GM18505 (cell line): ENCODE measurements at regions not wholly inside any gene's neighbourhood (a gene's known extent, or its start where the extent isn't known, plus 50 kb on each side); places are given as distances from the start of the nearest gene placed in this dataset.

Experiments used
- ATAC-seq: cut with Tn5 transposase; IDR thresholded peaks from one replicate; pipeline ENCODE4 v1.9.1; 2021; ENCODE audit not compliant: unreplicated experiment
- POLR2A ChIP-seq: IDR thresholded peaks from 4 replicates; pipeline ENCODE4 v1.6.1; 2011; ENCODE audit warnings: borderline replicate concordance; ENCODE audit not compliant: insufficient read depth, insufficient read length; ENCODE audit errors: extremely low read depth

DNA sequence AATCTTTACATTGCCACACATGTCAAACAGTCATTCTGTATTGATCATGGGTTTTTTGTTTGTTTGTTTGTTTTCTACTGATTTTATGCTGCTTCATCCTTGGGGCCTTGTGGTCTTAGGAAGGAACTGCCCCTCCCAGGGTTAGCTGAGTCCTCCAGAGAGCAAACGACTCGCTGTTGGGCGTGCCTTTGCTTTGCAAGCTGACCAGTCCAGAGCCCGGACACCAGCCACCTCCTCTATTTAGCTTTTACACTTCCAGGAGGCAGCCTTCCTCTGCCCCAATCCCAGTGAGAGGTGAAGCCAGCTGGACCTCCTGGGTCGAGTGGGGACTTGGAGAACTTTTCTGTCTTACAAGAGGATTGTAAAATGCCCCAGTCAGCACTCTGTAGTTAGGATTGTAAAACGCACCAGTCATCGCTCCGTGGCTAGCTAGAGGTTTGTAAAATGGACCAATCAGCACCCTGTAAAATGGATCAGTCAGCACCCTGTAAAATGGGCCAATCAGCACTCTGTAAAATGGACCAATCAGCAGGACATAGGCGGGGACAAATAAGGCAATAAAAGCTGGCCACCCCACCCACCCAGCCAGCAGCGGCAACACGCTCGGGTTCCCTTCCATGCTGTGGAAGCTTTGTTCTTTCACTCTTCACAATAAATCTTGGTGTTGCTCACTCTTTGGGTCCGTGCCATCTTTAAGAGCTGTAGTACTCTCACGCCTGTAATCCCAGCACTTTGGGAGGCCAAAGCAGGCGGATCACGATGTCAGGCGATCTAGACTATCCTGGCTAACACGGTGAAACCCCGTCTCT, 154.4 kb downstream of the ERCC6L2 start:
- TF ChIP-seq POLR2A: no peak
- ATAC-seq: no peak

GRCh38 chr9:96027251-96028131, 152.0 kb downstream of the ERCC6L2 start:
- TF ChIP-seq POLR2A: no peak
- ATAC-seq: no peak

GRCh38 chr9:96026655-96027213, 151.2 kb downstream of the ERCC6L2 start:
- no peak for ATAC-seq
- TF ChIP-seq POLR2A: no peak

GRCh38 chr9:96025995-96026602, 150.6 kb downstream of the ERCC6L2 start:
- no peak for TF ChIP-seq POLR2A
- ATAC-seq: no peak

GRCh38 chr9:96023486-96023885, 148.0 kb downstream of the ERCC6L2 start:
- no peak for ATAC-seq
- TF ChIP-seq POLR2A: no peak

GRCh38 chr9:96022445-96023051, 147.1 kb downstream of the ERCC6L2 start:
- ATAC-seq: no peak
- no peak for TF ChIP-seq POLR2A

DNA sequence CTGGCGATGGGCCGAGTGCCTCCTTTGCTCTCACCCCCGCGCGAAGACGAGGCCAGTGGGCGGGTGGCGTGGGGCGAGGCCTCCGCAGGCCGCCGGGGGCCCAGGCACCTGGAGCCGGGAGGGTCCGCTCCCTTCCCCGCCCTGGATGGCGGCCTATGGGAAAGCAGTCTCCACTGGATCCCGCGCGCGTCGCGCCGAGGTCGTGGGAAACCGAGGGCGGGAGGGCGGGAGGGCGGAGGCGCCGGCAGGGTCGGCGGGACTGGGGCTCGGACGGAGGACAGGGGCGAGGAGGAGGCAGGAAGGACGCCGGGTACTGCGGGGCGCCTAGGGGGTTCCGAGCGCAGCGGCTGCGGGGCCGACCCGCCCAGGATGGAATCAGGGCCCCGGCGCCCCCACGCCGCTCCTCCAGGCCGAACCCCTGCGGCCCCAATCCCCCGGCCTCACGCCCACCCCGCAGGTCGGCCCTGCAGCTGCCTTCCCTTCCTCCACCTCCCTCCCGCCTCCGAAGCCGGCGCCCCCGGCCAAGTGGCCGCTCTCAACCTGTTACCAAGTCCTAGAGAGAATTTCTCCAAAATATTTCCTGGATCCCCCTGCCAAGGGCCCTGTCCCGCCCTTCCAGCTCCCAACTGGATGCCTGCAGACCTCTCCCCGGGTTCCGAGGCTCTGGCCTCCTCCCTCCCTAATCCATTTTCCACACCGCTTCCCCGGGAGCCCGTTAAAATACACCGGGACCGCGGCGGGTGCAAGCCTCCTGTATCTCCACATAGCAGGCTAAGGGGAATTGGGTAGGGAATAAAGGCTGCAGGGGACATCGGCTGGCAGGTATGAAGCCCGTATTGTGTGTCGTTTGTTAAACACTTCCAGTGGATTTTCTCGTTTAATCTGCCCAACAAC, 146.3 kb downstream of the ERCC6L2 start:
- TF ChIP-seq POLR2A: no peak
- ATAC-seq: no peak

DNA sequence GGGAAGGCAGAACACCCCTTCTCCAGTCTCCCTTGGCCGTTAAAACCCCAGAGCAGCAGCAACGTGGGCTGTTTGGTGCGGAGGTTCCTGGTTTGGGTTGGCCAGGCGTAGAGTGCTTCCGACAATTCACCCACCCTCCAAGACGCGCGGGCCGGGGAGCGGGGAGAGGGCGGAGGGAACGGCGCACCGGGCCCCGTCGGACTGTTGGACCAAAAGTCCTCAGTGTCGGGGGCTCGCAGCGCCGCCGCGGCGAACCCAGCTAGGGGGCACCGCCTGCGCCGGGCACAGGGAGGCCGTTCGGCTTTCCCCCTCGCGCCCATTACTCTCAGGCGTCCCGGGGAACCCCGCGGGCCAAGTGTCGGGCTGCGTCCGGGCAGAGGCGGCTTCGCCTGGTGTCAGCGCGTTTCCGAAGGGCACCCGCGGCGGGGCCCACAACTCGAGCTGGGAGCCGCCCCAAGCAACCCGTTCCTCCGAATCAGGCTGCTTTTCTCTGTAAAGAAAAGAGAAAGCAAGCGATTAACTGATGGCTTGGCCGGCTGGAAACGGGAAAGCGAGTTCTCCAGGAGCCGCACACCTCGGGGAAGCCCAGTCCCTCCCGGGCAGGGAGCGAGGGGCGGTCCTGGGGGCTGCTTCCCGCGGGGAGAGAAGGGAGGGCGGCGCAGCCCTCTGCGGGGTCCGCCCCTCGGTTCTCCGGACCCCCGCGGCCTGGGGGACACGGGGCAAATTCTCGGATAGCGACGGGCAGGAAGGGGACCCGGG, 145.5 kb downstream of the ERCC6L2 start:
- no peak for ATAC-seq
- no peak for TF ChIP-seq POLR2A

- no peak for TF ChIP-seq POLR2A
- no peak for ATAC-seq
Observed at GRCh38 chr9:96020300-96020791, 144.9 kb downstream of the ERCC6L2 start.
